Fibroblast of lung (primary cell): ENCODE measurements at regions not wholly inside any gene's neighbourhood (a gene's known extent, or its start where the extent isn't known, plus 50 kb on each side); places are given as distances from the start of the nearest gene placed in this dataset.

Experiments
- DNase-seq, 2 donors: peaks; one replicate each; pipeline versions ENCODE4 v3.0.0 to v3.0.0-alpha.2; 2010; ENCODE audit warnings: low read depth in 2 of 2
- H2AFZ ChIP-seq: 2 replicates; pipeline ENCODE4 v1.5.1; 2012; ENCODE audit warnings: low read length, control low read depth, inconsistent platforms
- H3K27ac ChIP-seq: 2 replicates; pipeline ENCODE4 v1.5.1; 2011; ENCODE audit warnings: low read length, control low read depth; ENCODE audit not compliant: insufficient read depth
- H3K27me3 ChIP-seq: 2 replicates; pipeline ENCODE4 v1.5.1; 2011; ENCODE audit warnings: mild to moderate bottlenecking, low read length; ENCODE audit not compliant: control insufficient read depth, insufficient read depth
- H3K36me3 ChIP-seq: 2 replicates; pipeline ENCODE4 v1.5.1; 2011; ENCODE audit warnings: low read length; ENCODE audit not compliant: control insufficient read depth, insufficient read depth
- H3K4me1 ChIP-seq: 2 replicates; pipeline ENCODE4 v1.5.1; 2011; ENCODE audit warnings: low read length; ENCODE audit not compliant: control insufficient read depth, insufficient read depth; ENCODE audit errors: extremely low read depth
- H3K4me2 ChIP-seq: 2 replicates; pipeline ENCODE4 v1.5.1; 2011; ENCODE audit warnings: low read length, control low read depth; ENCODE audit not compliant: insufficient read depth; ENCODE audit errors: extremely low read depth
- H3K4me3 ChIP-seq, 4 experiments: fragments of 200-600 bp in 1 of 4; sonication (generic) in 1 of 4; replicated peaks in 1 of 4; 2 replicates each; pipeline ENCODE4 v1.5.1; 2011 to 2016; ENCODE audit warnings: low read length in 4 of 4, low read depth in 3 of 4, mild to moderate bottlenecking in 3 of 4, control low read depth in 2 of 4, inconsistent platforms in 1 of 4, mixed read lengths in 1 of 4; ENCODE audit not compliant: insufficient read depth in 1 of 4; ENCODE audit errors: control extremely low read depth in 1 of 4
- H3K79me2 ChIP-seq: 2 replicates; pipeline ENCODE4 v1.5.1; 2012; ENCODE audit warnings: mild to moderate bottlenecking, low read length, inconsistent platforms; ENCODE audit not compliant: control insufficient read depth, insufficient read depth
- H3K9ac ChIP-seq: 2 replicates; pipeline ENCODE4 v1.5.1; 2011; ENCODE audit warnings: mild to moderate bottlenecking, low read length, control low read depth; ENCODE audit not compliant: insufficient read depth
- H3K9me3 ChIP-seq: 2 replicates; pipeline ENCODE4 v1.5.1; 2012; ENCODE audit warnings: low read depth, low read length; ENCODE audit not compliant: control insufficient read depth, insufficient read depth
- H4K20me1 ChIP-seq: 2 replicates; pipeline ENCODE4 v1.5.1; 2011; ENCODE audit warnings: low read length; ENCODE audit not compliant: control insufficient read depth, insufficient read depth; ENCODE audit errors: extremely low read depth
- EZH2 ChIP-seq: IDR thresholded peaks from 2 replicates; pipeline ENCODE4 v1.5.1; 2012; ENCODE audit warnings: low read length, control low read depth, mild to moderate bottlenecking; ENCODE audit errors: missing control alignments
- TF ChIP-seq, protein P1 (sequence below), 2 donors: IDR thresholded peaks in 1 of 2; conservative IDR thresholded peaks in 1 of 2; 1 replicate in 1 of 2; 2 replicates in 1 of 2; pipeline ENCODE4 v1.5.1; 2011 to 2012; ENCODE audit warnings: low read length in 2 of 2, control low read depth in 1 of 2, inconsistent platforms in 1 of 2, low read depth in 1 of 2, mild to moderate bottlenecking in 1 of 2

DNA sequence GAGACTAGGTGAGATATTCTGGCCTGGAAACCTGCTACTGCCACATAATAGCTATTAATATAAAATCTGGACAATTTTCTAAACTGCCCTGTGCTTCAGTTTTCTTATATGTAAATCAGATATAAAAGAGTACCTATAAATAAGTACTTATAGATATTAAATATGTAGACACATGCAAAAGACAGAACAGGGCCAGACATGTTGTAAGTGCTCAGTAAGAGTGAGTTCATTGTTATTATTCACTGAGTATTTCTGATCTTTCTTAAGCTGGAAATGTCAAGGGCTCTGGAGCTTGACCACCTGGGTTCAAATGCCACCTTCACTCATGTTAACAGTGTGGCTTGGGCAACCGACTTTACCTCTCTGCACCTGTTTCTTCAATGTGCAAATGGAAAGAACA is 179.8 kb downstream of the GALC start:
- Histone ChIP-seq H3K9ac (no peak overlapping the region), H3K79me2 (no peaks in the 10 kb centered on the region), H3K4me2 (no peak overlapping the region), H3K4me1 (no peaks in the 10 kb centered on the region), H3K4me3 (no peak overlapping the region), H4K20me1 (no peaks in the 10 kb centered on the region), H2AFZ (no peak overlapping the region), H3K9me3 (no peaks in the 10 kb centered on the region), H3K27me3 (no peaks in the 10 kb centered on the region), H3K27ac (no peak overlapping the region), H3K36me3 (no peaks in the 10 kb centered on the region)
- no peak for DNase-seq
- no peak for TF ChIP-seq EZH2
- TF ChIP-seq, protein P1, sequence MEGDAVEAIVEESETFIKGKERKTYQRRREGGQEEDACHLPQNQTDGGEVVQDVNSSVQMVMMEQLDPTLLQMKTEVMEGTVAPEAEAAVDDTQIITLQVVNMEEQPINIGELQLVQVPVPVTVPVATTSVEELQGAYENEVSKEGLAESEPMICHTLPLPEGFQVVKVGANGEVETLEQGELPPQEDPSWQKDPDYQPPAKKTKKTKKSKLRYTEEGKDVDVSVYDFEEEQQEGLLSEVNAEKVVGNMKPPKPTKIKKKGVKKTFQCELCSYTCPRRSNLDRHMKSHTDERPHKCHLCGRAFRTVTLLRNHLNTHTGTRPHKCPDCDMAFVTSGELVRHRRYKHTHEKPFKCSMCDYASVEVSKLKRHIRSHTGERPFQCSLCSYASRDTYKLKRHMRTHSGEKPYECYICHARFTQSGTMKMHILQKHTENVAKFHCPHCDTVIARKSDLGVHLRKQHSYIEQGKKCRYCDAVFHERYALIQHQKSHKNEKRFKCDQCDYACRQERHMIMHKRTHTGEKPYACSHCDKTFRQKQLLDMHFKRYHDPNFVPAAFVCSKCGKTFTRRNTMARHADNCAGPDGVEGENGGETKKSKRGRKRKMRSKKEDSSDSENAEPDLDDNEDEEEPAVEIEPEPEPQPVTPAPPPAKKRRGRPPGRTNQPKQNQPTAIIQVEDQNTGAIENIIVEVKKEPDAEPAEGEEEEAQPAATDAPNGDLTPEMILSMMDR (conservative IDR thresholded peaks at IDR 0.05 in 1 of 2, IDR thresholded peaks at IDR 0.05 in 1 of 2; ENCODE audit: low read depth in 1 of 2, low read length in 2 of 2), result no peak

DNA sequence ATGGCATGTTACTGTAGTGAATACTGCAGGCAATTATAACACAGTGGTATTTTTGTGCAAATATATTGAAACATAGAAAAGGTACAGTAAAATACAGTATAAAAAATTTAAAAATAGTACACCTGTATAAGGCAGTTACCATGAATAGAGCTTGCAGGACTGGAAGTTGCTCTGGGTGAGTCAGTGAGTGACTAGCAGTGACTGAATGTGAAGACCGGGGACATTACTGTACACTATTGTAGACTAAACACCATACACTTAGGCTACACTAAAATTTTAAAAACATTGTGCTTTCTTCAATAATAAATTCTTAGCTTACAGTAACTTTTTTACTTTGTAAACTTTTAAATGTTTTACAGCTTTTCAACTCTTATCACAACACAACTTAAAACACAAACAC is 181.7 kb downstream of the GALC start:
- no peaks in the 10 kb centered on the region for H3K36me3 ChIP-seq
- no peaks in the 10 kb centered on the region for H3K79me2 ChIP-seq
- H3K4me2 ChIP-seq, result no peak overlapping the region
- no peaks in the 10 kb centered on the region for H3K9me3 ChIP-seq
- no peak overlapping the region for H3K9ac ChIP-seq
- TF ChIP-seq, protein P1 (conservative IDR thresholded peaks at IDR 0.05 in 1 of 2, IDR thresholded peaks at IDR 0.05 in 1 of 2; ENCODE audit: low read depth in 1 of 2, low read length in 2 of 2), result no peak
- no peak for TF ChIP-seq EZH2
- no peak overlapping the region for H2AFZ ChIP-seq
- H3K27me3 ChIP-seq, result no peaks in the 10 kb centered on the region
- H3K4me3 ChIP-seq, result no peak overlapping the region
- H4K20me1 ChIP-seq, result no peaks in the 10 kb centered on the region
- no peak for DNase-seq
- no peaks in the 10 kb centered on the region for H3K4me1 ChIP-seq
- H3K27ac ChIP-seq, result no peak overlapping the region

DNA sequence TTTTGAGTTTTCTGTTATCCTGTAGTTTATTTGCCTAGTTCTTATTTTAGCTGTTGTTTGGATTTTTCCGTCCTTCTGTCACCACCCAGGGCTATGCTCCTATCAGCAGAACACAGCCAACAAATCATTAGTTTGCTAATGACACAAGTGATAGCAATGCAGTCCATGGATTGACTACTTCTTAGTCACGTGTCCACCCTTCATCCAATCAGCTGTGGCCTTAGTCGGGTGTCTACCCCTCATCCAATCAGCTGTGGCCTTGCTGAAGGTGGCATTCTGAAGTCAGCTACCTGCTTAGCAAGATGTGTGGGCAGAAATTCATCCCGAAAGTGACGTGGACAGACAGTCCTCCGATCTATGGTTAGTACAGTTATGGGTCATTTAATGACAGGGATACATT is 182.3 kb downstream of the GALC start:
- H2AFZ ChIP-seq, result no peak overlapping the region
- H3K9ac ChIP-seq, result no peak overlapping the region
- no peak for DNase-seq
- no peaks in the 10 kb centered on the region for H3K4me1 ChIP-seq
- no peaks in the 10 kb centered on the region for H3K9me3 ChIP-seq
- H3K4me2 ChIP-seq, result no peak overlapping the region
- H3K27me3 ChIP-seq, result no peaks in the 10 kb centered on the region
- no peaks in the 10 kb centered on the region for H3K79me2 ChIP-seq
- H3K4me3 ChIP-seq, result no peak overlapping the region
- no peaks in the 10 kb centered on the region for H3K36me3 ChIP-seq
- TF ChIP-seq, protein P1 (conservative IDR thresholded peaks at IDR 0.05 in 1 of 2, IDR thresholded peaks at IDR 0.05 in 1 of 2; ENCODE audit: low read depth in 1 of 2, low read length in 2 of 2), result no peak
- TF ChIP-seq EZH2, result no peak
- H3K27ac ChIP-seq, result no peak overlapping the region
- H4K20me1 ChIP-seq, result no peaks in the 10 kb centered on the region
